ENCODE measurements at regions not wholly inside any gene's neighbourhood (a gene's known extent, or its start where the extent isn't known, plus 50 kb on each side); places are given as distances from the start of the nearest gene placed in this dataset.
"Not testable (repeated sequence)": the region's sequence is repeated elsewhere in the genome, so short reads cannot be mapped to it uniquely, and the experiment has no call there.

- DNase-seq (ENCODE audit: low spot score): no peak
These were observed 112.5 kb upstream of the SLIT3 start for GRCh38 chr5:169413416-169413815.

DNA sequence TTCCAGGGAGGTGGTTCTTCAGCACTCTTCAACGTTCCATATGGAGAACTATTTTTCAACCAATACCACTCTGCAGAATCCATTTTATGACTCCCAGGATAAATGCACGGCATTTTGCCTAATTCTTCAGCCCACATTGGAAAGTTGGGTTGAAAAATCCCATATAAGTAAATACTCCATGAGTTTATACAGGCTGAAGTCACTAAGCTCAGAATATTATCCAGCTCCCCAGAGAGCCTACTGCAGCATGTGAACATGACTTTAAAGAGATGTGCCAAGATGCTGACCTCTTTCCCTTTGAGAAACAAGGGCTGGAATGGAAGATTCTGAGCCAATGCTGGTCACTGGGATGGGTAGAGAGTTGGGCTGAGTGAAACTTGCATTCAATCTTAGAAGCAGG is 111.9 kb upstream of the SLIT3 start:
- no peak for DNase-seq (ENCODE audit: low spot score)

DNA sequence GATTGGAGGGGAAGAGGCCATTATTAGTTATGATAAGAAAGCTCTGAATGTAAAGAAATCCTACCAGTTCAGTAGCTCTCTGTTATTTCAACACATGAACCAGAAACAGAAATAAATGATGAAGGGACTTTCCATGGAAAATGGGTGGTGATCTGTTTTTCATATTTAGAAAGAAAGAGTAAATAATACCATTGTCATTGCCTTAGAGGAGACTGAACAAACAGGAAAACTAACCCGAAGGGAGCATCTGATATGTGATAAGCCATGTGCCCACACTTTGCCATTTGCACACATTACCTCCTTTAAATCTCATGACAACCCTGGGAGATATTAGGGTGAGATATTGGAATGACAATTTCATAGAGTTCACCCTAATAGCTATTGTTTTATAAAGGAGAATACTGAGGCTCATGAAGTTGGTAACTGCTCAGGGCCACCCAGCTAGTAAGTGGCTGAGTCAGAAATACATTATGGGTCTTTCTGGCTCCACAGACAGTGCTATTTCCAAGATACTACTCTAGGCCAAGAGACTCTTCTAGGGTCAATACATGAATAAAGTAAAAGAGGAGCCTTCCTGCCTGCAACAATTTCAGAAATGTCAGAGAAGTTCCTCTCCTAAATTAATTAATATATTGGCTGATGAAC is 111.0 kb upstream of the SLIT3 start:
- no peak for DNase-seq (ENCODE audit: low spot score)

- DNase-seq (ENCODE audit: low spot score): no peak
These were observed 110.3 kb upstream of the SLIT3 start for GRCh38 chr5:169410996-169411783.

DNA sequence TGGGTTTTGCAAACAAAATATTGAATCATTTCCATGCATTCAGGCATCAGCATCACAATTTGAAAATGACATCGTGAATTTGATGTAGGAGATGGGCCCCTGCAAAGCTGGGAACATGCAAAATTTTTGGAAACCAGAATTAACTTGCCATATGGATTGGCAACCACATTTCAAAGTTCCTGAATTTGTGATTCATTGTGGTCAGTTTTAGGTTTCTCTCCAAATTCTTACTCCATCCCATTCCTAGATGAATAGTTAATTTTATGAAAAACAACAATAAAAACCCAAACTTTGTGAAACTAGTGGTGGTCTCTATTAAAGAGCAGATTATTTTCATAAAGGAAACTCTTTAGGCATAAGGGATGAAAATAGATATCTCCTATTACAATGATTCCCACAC is 107.8 kb upstream of the SLIT3 start:
- no peak for DNase-seq (ENCODE audit: low spot score)

GRCh38 chr5:169408171-169408570 is 107.2 kb upstream of the SLIT3 start:
- DNase-seq (ENCODE audit: low spot score): no peak

- no peak for DNase-seq (ENCODE audit: low spot score)
These were observed 103.3 kb upstream of the SLIT3 start for GRCh38 chr5:169404223-169404622.

DNA sequence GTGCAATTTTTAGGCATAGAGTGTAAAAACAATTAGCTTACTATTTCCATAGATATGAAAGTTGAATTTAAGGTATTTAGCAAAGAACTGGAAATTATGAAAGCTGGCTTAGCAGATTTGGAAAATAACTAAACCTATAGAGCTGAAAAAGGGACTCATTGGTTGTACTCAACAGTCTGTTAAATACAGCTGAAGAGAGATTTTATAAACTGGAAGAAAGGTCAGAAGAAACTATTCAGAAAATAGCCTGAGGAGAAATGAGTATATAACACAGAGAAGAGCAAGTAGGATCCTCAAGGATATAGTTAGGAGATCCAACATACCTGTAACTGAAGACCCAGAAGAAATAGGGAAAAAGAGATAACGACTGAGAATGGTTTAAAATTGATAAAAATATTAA is 97.6 kb upstream of the SLIT3 start:
- DNase-seq (ENCODE audit: low spot score): no peak

- DNase-seq (ENCODE audit: low spot score): no peak
These were observed 94.2 kb upstream of the SLIT3 start for GRCh38 chr5:169395136-169395535.

DNA sequence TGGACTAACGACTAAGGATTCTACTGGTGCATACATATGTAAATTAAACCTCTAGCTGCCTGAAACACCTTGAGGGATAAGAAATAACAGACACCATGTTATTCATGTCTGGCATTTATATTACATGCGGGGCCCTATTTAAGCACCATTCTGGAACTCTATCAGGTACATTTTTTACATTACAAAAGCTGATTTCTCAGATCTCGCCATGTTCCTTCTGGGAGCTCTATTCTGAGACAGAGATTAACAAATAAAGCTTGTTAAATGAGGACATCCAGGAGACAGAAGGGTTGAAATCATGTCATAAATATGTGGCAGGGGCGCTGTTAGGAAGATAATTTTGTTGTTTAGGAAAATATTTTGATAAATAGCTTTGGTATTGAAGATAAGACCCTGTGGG is 93.4 kb upstream of the SLIT3 start:
- no peak for DNase-seq (ENCODE audit: low spot score)

DNA sequence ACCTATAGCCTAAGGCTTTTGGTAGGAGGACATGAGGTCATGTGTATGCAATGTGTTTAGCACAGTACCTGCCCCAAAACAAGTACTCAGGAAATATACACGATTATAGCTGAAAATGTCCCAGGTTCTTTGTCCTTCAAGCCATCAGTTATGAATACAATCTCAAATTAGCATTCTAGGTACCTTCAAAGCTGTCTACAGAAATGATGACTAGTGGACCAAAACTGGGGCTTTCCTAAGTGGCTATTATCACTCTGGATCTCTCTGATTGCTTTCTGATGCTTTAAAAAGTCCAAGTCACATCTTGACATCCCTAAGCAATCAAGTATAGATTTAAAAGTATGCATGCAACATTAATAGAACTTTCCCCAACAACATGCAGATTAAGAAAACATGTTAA is 93.0 kb upstream of the SLIT3 start:
- no peak for DNase-seq (ENCODE audit: low spot score)

DNA sequence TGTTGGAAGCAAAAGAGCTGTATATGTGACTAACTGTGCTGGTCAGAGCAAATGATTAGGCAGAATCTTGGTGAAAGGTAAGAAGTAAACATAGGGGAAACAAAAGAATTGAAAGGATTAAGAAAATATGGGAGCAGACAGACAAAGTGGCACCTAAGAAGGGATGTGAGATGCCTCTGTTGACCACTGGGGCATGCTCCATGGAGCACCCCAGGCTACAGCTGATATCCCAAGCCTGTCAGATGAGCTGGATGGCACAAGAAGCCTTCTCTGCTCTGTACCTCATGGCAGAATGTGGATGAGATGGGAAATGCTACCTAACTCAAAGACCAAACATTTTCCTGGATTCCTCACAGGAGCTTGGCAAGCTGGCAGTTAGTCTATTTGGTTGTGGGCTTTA is 89.3 kb upstream of the SLIT3 start:
- DNase-seq (ENCODE audit: low spot score): no peak

DNA sequence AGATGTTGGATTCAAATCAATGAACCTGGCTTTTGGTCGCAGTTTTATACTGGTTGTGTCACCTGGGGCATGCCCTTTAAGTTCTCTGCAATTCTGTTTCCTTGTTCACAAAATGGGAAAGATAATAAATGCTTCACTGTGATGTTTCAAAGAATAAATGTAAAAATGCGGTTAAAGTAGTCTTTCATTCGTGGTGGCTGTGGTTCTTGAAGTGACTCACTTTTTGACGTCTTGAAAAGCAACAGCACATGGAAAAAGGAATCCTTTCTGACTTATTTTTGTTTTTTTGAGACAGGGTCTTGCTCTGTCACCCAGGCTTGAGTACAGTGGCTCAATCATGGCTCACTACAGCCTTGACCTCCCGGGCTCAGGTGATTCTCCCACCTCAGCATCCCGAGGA is 88.4 kb upstream of the SLIT3 start:
- DNase-seq (ENCODE audit: low spot score): no peak

DNA sequence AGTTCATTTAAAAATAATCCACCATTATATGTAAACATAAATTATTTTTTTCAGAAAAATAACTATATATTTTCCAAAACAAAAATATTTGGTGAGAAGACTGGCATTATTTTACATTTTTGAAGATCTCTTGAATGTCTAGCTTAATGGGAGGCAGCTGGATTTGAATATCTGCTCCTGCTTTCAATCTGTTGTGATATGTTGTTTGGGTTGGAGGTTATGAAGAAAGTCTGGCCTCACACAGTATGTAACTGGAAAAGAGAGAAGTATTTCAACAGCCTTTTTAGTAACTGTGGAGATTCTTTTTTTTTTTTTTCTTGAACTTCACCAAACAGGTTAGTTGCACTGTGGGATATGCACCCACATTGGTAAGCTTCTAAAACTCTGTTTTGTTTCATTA is 84.7 kb upstream of the SLIT3 start:
- DNase-seq (ENCODE audit: low spot score): no peak

GRCh38 chr5:169384661-169385060 is 83.7 kb upstream of the SLIT3 start:
- DNase-seq (ENCODE audit: low spot score): no peak

DNA sequence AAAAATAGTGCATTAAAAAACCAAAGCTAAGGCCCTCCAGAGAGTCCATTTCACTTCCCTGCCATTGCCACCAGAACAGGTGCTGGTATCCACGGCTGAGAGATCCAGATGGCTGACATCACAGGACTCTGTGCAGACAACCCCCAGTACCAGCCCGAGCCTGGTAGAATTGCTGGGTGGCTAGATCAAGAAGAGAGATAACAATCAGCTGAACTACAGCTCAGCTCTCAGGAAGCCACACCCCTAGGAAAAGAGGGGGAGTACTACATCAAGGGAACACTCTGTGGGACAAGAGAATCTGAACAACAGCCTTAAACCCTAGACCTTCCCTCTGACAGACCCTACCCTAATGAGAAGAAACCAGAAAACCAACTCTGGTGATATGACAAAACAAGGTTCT is 73.8 kb upstream of the SLIT3 start:
- no peak for DNase-seq (ENCODE audit: low spot score)

DNA sequence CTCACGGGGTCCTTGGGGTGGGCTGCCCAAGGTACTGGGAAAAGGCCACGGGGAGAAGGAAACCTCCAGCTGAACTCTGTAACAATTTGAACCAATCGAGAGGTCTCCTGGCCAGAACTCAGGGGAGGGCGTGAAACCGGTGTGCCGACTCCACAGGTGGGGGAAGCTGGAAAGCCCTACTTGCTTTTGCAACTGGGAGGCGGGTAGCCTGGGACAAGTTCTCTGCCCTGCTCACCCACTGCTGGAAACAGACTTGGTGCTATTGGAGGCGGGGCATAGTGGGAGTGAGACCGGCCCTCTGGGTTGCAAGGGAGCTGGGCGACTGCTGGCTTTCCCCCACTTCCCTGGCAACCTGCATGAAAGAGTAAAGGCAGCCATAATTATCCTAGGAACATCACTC is 73.2 kb upstream of the SLIT3 start:
- no peak for DNase-seq (ENCODE audit: low spot score)

DNA sequence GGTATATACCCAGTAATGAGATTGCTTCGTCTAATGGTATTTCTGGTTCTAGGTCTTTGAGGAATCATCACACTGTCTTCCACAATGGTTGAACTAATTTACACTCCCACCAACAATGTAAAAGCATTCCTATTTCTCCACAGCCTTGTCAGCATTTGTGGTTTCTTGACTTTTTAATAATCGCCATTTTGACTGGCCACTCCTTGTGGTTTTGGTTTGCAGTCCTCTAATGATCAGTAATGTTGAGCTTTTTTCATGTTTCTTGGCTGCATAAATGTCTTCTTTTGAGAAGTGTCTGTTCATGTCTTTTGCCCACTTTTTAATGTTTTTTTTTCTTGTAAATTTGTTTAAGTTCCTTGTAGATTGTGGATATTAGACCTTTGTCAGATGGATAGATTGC is 70.9 kb upstream of the SLIT3 start:
- DNase-seq (ENCODE audit: low spot score): not testable (repeated sequence)

DNA sequence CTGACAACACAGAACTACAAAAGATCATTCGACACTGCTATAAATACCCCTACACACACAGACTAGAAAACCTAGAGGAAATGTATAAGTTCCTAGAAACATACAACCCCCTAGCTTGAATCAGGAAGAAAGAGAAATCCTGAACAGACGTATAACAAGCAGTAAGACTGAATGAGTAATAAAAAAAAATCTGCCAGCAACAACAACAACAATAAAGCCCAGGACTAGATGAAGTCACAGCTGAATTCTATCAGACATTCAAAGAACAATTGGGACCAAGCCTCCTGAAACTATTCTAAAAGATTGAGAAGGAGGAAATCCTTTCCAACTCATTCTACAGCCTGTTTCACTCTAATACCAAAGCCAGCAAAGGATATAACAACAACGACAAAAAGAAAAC is 68.2 kb upstream of the SLIT3 start:
- DNase-seq (ENCODE audit: low spot score): no peak

DNA sequence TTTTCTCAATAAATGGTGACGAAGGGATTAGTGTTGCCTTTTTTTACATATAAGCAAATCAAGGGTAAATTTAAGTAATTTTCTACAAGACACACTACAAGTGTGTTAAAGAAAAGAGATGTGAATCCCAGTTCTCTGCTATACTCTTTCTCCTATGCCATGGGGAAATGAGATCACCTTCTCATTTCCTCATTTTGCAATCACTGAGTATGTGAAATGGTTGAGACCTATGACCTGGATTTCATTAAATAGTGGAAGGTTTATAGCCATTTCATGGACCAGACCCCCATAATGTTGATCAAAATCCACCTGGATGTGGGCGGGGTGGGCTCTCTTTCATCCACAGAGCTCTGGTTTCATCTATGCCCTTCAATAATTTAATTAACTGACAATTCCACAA is 66.9 kb upstream of the SLIT3 start:
- DNase-seq (ENCODE audit: low spot score): no peak

GRCh38 chr5:169357291-169357690 is 56.4 kb upstream of the SLIT3 start:
- no peak for DNase-seq (ENCODE audit: low spot score)

DNA sequence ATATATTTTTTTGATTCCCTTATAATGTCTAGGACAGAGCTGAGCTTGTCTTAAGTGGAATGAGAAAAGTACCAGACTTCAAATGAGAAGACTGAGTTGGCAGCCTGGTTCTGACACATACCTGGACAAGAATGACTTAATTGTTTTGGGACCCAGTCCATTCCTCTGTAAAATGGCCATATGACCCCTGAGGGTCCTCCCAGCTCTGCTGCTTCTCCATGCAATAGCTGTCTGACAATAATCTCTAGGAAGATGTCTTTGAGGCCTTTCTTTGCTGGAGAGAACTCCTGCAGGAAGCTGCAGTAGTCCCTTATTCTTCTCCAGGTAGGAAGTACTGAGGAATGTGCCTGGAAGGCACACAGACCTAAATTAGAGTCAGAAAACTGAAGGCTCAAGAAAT is 55.9 kb upstream of the SLIT3 start:
- no peak for DNase-seq (ENCODE audit: low spot score)

GRCh38 chr5:169356181-169356580 is 55.2 kb upstream of the SLIT3 start:
- no peak for DNase-seq (ENCODE audit: low spot score)

- no peak for DNase-seq (ENCODE audit: low spot score)
These were observed 54.0 kb upstream of the SLIT3 start for GRCh38 chr5:169354921-169355320.
